ENCODE measurements at regions not wholly inside any gene's neighbourhood (a gene's known extent, or its start where the extent isn't known, plus 50 kb on each side); places are given as distances from the start of the nearest gene placed in this dataset.

DNA sequence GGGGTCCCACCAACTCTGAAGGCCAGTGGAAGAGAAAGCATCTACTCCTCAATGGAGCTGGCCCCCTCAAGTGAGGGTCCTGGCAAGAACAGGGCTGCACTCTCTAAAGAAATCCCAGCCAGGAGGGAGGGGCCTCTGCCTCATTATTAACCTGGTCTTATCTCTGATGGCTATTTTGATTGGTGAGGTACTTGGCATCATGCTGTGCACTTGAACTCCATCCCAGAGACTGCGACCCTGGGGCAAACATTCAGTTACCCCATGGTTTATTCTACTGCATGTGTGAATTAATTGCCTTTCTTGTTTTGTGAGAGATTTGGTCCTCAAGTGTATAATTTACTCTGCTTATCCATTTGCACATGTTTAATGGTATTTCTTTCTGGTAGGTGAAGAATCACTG is 55.0 kb upstream of the ETV3 start:
- TF ChIP-seq CTCF (IDR thresholded peaks at IDR 0.05) (no peak), POLR2A (IDR thresholded peaks at IDR 0.05; ENCODE audit: low read depth) (no peak)
